Vagina (tissue), 2 donors: ENCODE measurements at regions not wholly inside any gene's neighbourhood (a gene's known extent, or its start where the extent isn't known, plus 50 kb on each side); places are given as distances from the start of the nearest gene placed in this dataset.

Experiments used
- DNase-seq, 2 donors: peaks; one replicate each; pipeline ENCODE4 v3.0.0-alpha.2; 2017; ENCODE audit errors: extremely low spot score in 2 of 2
- H3K27ac ChIP-seq: fragments of 200-600 bp; sonication (generic); one replicate; pipeline ENCODE4 v1.5.1; 2019
- H3K27me3 ChIP-seq: fragments of 200-600 bp; sonication (generic); one replicate; pipeline ENCODE4 v1.5.1; 2019
- H3K36me3 ChIP-seq, 2 donors: fragments of 200-600 bp; sonication (generic); one replicate each; pipeline ENCODE4 v1.5.1; 2017 to 2019
- H3K4me1 ChIP-seq: fragments of 200-600 bp; sonication (generic); one replicate; pipeline ENCODE4 v1.5.1; 2019
- H3K4me3 ChIP-seq, 2 donors: fragments of 200-600 bp; sonication (generic); 1 replicate in 1 of 2; 2 replicates in 1 of 2; pipeline ENCODE4 v1.5.1; 2016 to 2019
- H3K9me3 ChIP-seq: fragments of 200-600 bp; sonication (generic); one replicate; pipeline ENCODE4 v1.5.1; 2019
- CTCF ChIP-seq, 3 experiments: fragments of 450-650 bp in 2 of 3; fragments of 200-600 bp in 1 of 3; sonication (generic) in 1 of 3; IDR thresholded peaks; one replicate each; pipeline ENCODE4 v1.5.1; 2017 to 2019; ENCODE audit warnings: antibody characterized with exemption in 3 of 3, mild to moderate bottlenecking in 2 of 3, moderate library complexity in 2 of 3
- POLR2A ChIP-seq, 2 donors: fragments of 450-650 bp; IDR thresholded peaks; one replicate each; pipeline ENCODE4 v1.6.1; 2017; ENCODE audit warnings: antibody characterized with exemption in 2 of 2, mild to moderate bottlenecking in 2 of 2, moderate library complexity in 2 of 2
- POLR2AphosphoS5 ChIP-seq, 2 donors: sonication (generic); formaldehyde crosslinking; IDR thresholded peaks; one replicate each; pipeline ENCODE4 v1.9.0; 2017; ENCODE audit warnings: antibody characterized with exemption in 2 of 2, mild to moderate bottlenecking in 2 of 2, low read depth in 1 of 2; ENCODE audit not compliant: insufficient read depth in 1 of 2
- intact Hi-C: fragments of 100-400 bp; cut with DNase I; formaldehyde crosslinking; loops from one replicate; pipeline ENCODE4 v1.15.1; 2023

GRCh38 chr12:24078318-24078765 lies 128.9 kb upstream of the SOX5 start:
- Histone ChIP-seq H3K27ac (no peak overlapping the region), H3K4me3 (no peak overlapping the region), H3K4me1 (peaks cover 6% of the 10 kb centered on the region), H3K27me3 (no peaks in the 10 kb centered on the region), H3K36me3 (no peaks in the 10 kb centered on the region), H3K9me3 (no peaks in the 10 kb centered on the region)
- intact Hi-C loops = no loop called here
- no peak for DNase-seq
- TF ChIP-seq POLR2AphosphoS5 (IDR thresholded peaks at IDR 0.05; ENCODE audit: insufficient read depth in 1 of 2, low read depth in 1 of 2) (no peak), POLR2A (IDR thresholded peaks at IDR 0.05) (no peak), CTCF (IDR thresholded peaks at IDR 0.05) (no peak)

DNA sequence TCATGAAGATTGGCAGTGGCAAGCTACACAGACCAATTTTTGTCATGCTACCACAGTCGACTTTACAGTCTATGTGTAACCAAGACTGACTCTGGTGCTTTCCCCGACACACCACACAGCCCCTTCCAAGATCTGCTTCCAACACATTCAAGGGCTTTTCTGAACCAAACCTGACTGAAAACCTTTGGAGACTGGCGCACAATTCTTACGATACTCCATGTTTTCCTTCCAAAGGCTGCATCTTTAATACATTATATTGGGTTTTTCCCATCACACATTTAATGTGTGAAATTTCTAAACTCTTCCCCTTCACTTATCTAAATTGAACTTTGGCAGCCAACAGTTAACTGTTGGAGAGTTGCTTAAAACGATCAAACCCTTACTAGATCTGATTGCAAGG lies 127.7 kb upstream of the SOX5 start:
- Histone ChIP-seq H3K4me1 (peaks cover 6% of the 10 kb centered on the region), H3K36me3 (no peaks in the 10 kb centered on the region), H3K9me3 (no peaks in the 10 kb centered on the region), H3K4me3 (no peak overlapping the region), H3K27me3 (no peaks in the 10 kb centered on the region), H3K27ac (no peak overlapping the region)
- TF ChIP-seq POLR2A (IDR thresholded peaks at IDR 0.05) = no peak
- no peak for TF ChIP-seq POLR2AphosphoS5 (IDR thresholded peaks at IDR 0.05; ENCODE audit: insufficient read depth in 1 of 2, low read depth in 1 of 2)
- TF ChIP-seq CTCF (IDR thresholded peaks at IDR 0.05) = no peak
- DNase-seq = no peak
- intact Hi-C loops = no loop called here

DNA sequence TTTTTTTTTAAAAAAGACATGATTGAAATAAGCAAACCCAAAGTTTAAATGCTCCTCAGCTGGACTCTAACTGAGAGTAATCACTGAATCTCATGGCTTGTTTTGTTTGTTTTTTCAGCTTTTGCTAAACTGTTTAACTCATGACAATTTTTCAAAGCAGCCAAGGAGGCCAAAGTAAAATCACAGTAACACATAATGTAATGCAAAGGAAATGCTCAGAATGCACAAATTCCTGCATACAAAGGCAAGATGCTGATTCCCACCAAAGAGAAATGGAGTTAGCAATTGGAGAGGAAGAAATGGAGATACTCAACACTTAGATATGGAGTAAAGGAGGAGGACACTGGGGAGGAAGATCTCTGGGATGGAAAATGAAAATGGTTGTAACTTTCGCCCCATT lies 126.2 kb upstream of the SOX5 start:
- no peak for DNase-seq
- no peaks in the 10 kb centered on the region for H3K4me1 ChIP-seq
- H3K4me3 ChIP-seq = no peak overlapping the region
- no peaks in the 10 kb centered on the region for H3K9me3 ChIP-seq
- no peaks in the 10 kb centered on the region for H3K36me3 ChIP-seq
- H3K27ac ChIP-seq = no peak overlapping the region
- H3K27me3 ChIP-seq = no peaks in the 10 kb centered on the region
- TF ChIP-seq CTCF (IDR thresholded peaks at IDR 0.05) = no peak
- TF ChIP-seq POLR2AphosphoS5 (IDR thresholded peaks at IDR 0.05; ENCODE audit: insufficient read depth in 1 of 2, low read depth in 1 of 2) = no peak
- TF ChIP-seq POLR2A (IDR thresholded peaks at IDR 0.05) = no peak
- intact Hi-C loops = no loop called here

GRCh38 chr12:24073170-24073810 lies 123.8 kb upstream of the SOX5 start:
- no peak overlapping the region for H3K4me3 ChIP-seq
- no peak for DNase-seq
- intact Hi-C loops = no loop called here
- no peaks in the 10 kb centered on the region for H3K9me3 ChIP-seq
- no peaks in the 10 kb centered on the region for H3K36me3 ChIP-seq
- no peak overlapping the region for H3K27ac ChIP-seq
- TF ChIP-seq POLR2AphosphoS5 (IDR thresholded peaks at IDR 0.05; ENCODE audit: insufficient read depth in 1 of 2, low read depth in 1 of 2) (no peak), POLR2A (IDR thresholded peaks at IDR 0.05) (no peak), CTCF (IDR thresholded peaks at IDR 0.05) (no peak)
- H3K27me3 ChIP-seq = no peaks in the 10 kb centered on the region
- H3K4me1 ChIP-seq = no peaks in the 10 kb centered on the region

- intact Hi-C loops = no loop called here
- no peak for DNase-seq
- no peaks in the 10 kb centered on the region for H3K27me3 ChIP-seq
- TF ChIP-seq POLR2AphosphoS5 (IDR thresholded peaks at IDR 0.05; ENCODE audit: insufficient read depth in 1 of 2, low read depth in 1 of 2) (no peak), CTCF (IDR thresholded peaks at IDR 0.05) (no peak), POLR2A (IDR thresholded peaks at IDR 0.05) (no peak)
- H3K27ac ChIP-seq = no peak overlapping the region
- H3K4me3 ChIP-seq = no peak overlapping the region
- H3K4me1 ChIP-seq = peaks cover 1% of the 10 kb centered on the region
- no peaks in the 10 kb centered on the region for H3K36me3 ChIP-seq
- no peaks in the 10 kb centered on the region for H3K9me3 ChIP-seq
Measured at GRCh38 chr12:24072302-24072701, 122.8 kb upstream of the SOX5 start.
